ENCODE measurements at regions not wholly inside any gene's neighbourhood (a gene's known extent, or its start where the extent isn't known, plus 50 kb on each side); places are given as distances from the start of the nearest gene placed in this dataset.

DNA sequence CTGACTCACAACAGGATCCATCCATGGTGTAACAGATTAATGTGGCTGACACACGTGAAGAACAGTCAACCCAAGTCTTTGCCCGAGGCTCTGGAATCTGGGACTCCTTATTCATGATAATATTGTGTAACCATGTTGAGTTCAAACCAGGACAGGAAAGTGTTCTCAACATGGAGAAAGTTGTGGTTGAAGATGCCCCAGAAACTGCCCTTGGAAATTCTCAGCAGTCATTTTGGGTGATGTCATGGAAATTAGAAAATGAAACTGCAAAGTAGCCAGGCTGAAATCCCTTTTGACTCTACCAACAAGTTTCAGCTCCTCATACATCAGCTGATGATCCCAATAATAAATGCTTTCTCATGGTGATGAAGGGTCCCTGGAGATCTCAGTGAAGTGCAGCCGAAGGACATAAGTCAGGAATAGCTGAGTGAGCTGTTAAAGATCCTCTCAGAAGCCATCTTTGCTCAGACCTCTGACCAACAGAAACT is 307.7 kb downstream of the TNS1 start:
- TF ChIP-seq, protein P1, sequence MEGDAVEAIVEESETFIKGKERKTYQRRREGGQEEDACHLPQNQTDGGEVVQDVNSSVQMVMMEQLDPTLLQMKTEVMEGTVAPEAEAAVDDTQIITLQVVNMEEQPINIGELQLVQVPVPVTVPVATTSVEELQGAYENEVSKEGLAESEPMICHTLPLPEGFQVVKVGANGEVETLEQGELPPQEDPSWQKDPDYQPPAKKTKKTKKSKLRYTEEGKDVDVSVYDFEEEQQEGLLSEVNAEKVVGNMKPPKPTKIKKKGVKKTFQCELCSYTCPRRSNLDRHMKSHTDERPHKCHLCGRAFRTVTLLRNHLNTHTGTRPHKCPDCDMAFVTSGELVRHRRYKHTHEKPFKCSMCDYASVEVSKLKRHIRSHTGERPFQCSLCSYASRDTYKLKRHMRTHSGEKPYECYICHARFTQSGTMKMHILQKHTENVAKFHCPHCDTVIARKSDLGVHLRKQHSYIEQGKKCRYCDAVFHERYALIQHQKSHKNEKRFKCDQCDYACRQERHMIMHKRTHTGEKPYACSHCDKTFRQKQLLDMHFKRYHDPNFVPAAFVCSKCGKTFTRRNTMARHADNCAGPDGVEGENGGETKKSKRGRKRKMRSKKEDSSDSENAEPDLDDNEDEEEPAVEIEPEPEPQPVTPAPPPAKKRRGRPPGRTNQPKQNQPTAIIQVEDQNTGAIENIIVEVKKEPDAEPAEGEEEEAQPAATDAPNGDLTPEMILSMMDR (IDR thresholded peaks at IDR 0.05; ENCODE audit: control extremely low read depth, extremely low read depth), result no peak
- Histone ChIP-seq H3K27me3 (ENCODE audit: control insufficient read depth in 3 of 3, insufficient read depth in 3 of 3, low read length in 2 of 3) (no peaks in the 10 kb centered on the region), H3K36me3 (ENCODE audit: control insufficient read depth in 4 of 4, insufficient read depth in 4 of 4, low read length in 4 of 4) (no peaks in the 10 kb centered on the region), H3K4me3 (no peak overlapping the region), H3K9ac (ENCODE audit: insufficient read depth in 1 of 2, low read length in 2 of 2) (no peak overlapping the region), H3K27ac (ENCODE audit: low read depth in 1 of 2, low read length in 1 of 2) (peak overlapping the region in 1 of 2 donors; percentile 45), H3K9me3 (ENCODE audit: control insufficient read depth in 4 of 4, insufficient read depth in 3 of 4, low read length in 3 of 4) (no peaks in the 10 kb centered on the region), H3K4me1 (ENCODE audit: control insufficient read depth in 5 of 5, insufficient read depth in 5 of 5, low read length in 5 of 5) (peaks cover 0 to 5% (median 0%) of the 10 kb centered on the region in 5 donors)
- ATAC-seq (ENCODE audit: insufficient read depth, low FRiP score), result no peak
- DNase-seq, result no peak
- WGBS, 2 donors, result 68 to 70% methylated on average over 3 of the region's 3 CpGs

DNA sequence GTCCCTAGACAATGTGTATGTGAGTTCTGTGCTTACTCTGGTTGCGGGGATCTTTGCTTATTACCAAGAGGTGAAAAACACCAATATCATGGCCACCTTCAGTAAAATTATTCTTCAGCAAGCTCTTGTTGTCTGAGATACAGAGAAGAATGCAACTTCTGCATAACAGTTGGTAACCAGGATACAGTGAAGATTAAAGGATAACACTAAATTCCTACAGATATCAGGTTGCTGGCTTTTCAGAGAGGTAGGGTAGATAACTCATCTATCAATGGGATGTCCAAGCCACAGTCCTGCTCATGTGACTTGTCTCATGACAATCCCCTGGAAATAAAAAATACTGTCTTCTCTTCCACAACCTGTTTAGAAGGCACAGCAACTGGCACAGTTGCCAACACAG is 308.5 kb downstream of the TNS1 start:
- 95 to 100% methylated on average over 1 of the region's 1 CpG for WGBS, 2 donors
- Histone ChIP-seq H3K27ac (ENCODE audit: low read depth in 1 of 2, low read length in 1 of 2) (no peak overlapping the region), H3K27me3 (ENCODE audit: control insufficient read depth in 3 of 3, insufficient read depth in 3 of 3, low read length in 2 of 3) (no peaks in the 10 kb centered on the region), H3K9me3 (ENCODE audit: control insufficient read depth in 4 of 4, insufficient read depth in 3 of 4, low read length in 3 of 4) (no peaks in the 10 kb centered on the region), H3K9ac (ENCODE audit: insufficient read depth in 1 of 2, low read length in 2 of 2) (no peak overlapping the region), H3K4me3 (no peak overlapping the region), H3K36me3 (ENCODE audit: control insufficient read depth in 4 of 4, insufficient read depth in 4 of 4, low read length in 4 of 4) (no peaks in the 10 kb centered on the region), H3K4me1 (ENCODE audit: control insufficient read depth in 5 of 5, insufficient read depth in 5 of 5, low read length in 5 of 5) (peaks cover 0 to 5% (median 0%) of the 10 kb centered on the region in 5 donors)
- TF ChIP-seq, protein P1 (IDR thresholded peaks at IDR 0.05; ENCODE audit: control extremely low read depth, extremely low read depth), result no peak
- ATAC-seq (ENCODE audit: insufficient read depth, low FRiP score), result no peak
- no peak for DNase-seq

DNA sequence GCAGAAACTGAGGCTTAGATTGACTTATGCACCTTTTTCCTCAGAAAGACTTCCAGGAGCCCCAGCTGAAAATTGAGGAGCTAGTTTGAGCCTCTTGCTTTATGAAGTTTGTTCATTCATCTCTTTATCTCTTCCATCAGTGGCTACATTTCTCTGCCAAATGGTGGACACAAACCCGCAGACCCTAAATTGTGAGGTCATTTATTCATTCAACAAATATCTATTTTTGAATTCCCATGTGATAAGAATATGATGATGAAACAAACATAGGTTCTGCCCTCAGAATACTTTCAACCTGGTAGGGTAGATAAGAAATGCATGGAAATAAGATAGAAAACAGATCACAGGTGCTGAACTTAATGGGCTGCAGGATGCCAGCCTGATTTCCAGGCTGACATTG is 309.4 kb downstream of the TNS1 start:
- WGBS, 2 donors, result 84 to 90% methylated on average over 1 of the region's 1 CpG
- ATAC-seq (ENCODE audit: insufficient read depth, low FRiP score), result no peak

More for the DNA sequence above, 309.4 kb downstream of the TNS1 start:
- no peak for DNase-seq
- Histone ChIP-seq H3K9ac (ENCODE audit: insufficient read depth in 1 of 2, low read length in 2 of 2) (no peak overlapping the region), H3K4me1 (ENCODE audit: control insufficient read depth in 5 of 5, insufficient read depth in 5 of 5, low read length in 5 of 5) (peaks cover 0 to 7% (median 0%) of the 10 kb centered on the region in 5 donors), H3K27ac (ENCODE audit: low read depth in 1 of 2, low read length in 1 of 2) (no peak overlapping the region), H3K27me3 (ENCODE audit: control insufficient read depth in 3 of 3, insufficient read depth in 3 of 3, low read length in 2 of 3) (no peaks in the 10 kb centered on the region), H3K4me3 (no peak overlapping the region), H3K36me3 (ENCODE audit: control insufficient read depth in 4 of 4, insufficient read depth in 4 of 4, low read length in 4 of 4) (no peaks in the 10 kb centered on the region), H3K9me3 (ENCODE audit: control insufficient read depth in 4 of 4, insufficient read depth in 3 of 4, low read length in 3 of 4) (no peaks in the 10 kb centered on the region)
- TF ChIP-seq, protein P1 (IDR thresholded peaks at IDR 0.05; ENCODE audit: control extremely low read depth, extremely low read depth), result no peak
